ENCODE measurements at regions not wholly inside any gene's neighbourhood (a gene's known extent, or its start where the extent isn't known, plus 50 kb on each side); places are given as distances from the start of the nearest gene placed in this dataset.

GRCh38 chr18:25737710-25738311 lies 352.6 kb downstream of the SS18 start:
- intact Hi-C loops (cut with DNase I, micrococcal nuclease), result no loop called here
- H3K36me3 Mint-ChIP-seq (ENCODE audit: low read depth), result no peaks in the 10 kb centered on the region
- CTCF ChIA-PET, result no interaction called here
- H3K4me3 Mint-ChIP-seq, result no peak overlapping the region
- peaks cover 16% of the 10 kb centered on the region for H3K27me3 Mint-ChIP-seq
- ATAC-seq, result no peak
- H3K27ac Mint-ChIP-seq, result no peak overlapping the region
- POLR2A ChIA-PET, result no interaction called here
- no peak for DNase-seq
- H3K9me3 Mint-ChIP-seq (ENCODE audit: low read depth), result no peaks in the 10 kb centered on the region
- H3K4me1 Mint-ChIP-seq, result no peaks in the 10 kb centered on the region

DNA sequence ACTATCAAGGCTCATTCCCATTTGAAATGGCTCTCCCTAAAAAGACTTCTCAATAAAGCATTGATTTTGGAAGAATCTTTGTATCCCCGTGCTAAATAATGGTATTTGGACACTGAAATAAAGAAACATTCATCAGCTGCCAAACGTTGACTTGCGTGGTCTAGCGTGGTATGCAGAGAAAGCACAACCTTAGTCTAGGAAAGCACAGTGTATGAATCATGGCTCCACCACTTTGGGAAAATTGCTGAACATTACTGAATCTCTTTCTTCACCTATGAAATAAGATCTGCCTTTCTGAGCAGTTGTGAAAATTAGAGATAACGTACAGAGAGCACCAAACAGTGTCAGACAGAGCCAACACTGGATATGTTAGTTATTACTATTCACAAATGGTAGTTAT lies 353.9 kb downstream of the SS18 start:
- Mint-ChIP-seq H3K27me3 (peaks cover 16% of the 10 kb centered on the region), H3K4me3 (no peak overlapping the region), H3K27ac (no peak overlapping the region), H3K36me3 (ENCODE audit: low read depth) (no peaks in the 10 kb centered on the region), H3K4me1 (no peaks in the 10 kb centered on the region), H3K9me3 (ENCODE audit: low read depth) (no peaks in the 10 kb centered on the region)
- ATAC-seq, result no peak
- CTCF ChIA-PET, result no interaction called here
- intact Hi-C loops (cut with DNase I, micrococcal nuclease), result no loop called here
- DNase-seq, result no peak
- POLR2A ChIA-PET, result no interaction called here

GRCh38 chr18:25735459-25735858 lies 355.0 kb downstream of the SS18 start:
- DNase-seq (no peak), ATAC-seq (no peak)
- Mint-ChIP-seq H3K4me1 (no peaks in the 10 kb centered on the region), H3K36me3 (ENCODE audit: low read depth) (no peaks in the 10 kb centered on the region), H3K27ac (no peak overlapping the region), H3K27me3 (peaks cover 16% of the 10 kb centered on the region), H3K9me3 (ENCODE audit: low read depth) (no peaks in the 10 kb centered on the region), H3K4me3 (no peak overlapping the region)
- CTCF ChIA-PET, result no interaction called here
- POLR2A ChIA-PET, result no interaction called here
- intact Hi-C loops (cut with DNase I, micrococcal nuclease), result no loop called here

DNA sequence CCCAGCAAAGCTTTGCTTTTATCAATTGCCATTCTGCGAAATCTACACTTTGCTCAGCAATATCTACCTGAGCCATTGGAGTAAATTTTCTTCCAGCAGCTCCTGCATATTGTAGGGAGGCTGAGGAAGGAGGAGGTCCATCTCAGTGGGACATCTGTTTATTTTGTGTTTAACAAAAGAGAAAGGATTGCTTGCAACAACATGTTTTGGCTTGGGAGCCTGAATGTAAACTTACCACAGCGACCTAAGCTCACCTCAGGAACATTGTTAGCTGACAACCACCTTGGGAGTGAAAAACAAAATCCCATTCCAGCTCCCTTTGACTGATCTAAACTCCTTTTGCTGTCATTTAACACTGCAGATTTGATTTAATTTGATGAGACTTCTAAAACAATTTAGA lies 356.1 kb downstream of the SS18 start:
- H3K4me3 Mint-ChIP-seq, result no peak overlapping the region

GRCh38 chr18:25732862-25733261 lies 357.6 kb downstream of the SS18 start:
- ATAC-seq (no peak), DNase-seq (no peak)
- H3K36me3 Mint-ChIP-seq (ENCODE audit: low read depth), result no peaks in the 10 kb centered on the region
- no peak overlapping the region for H3K27ac Mint-ChIP-seq
- intact Hi-C loops (cut with DNase I, micrococcal nuclease), result no loop called here
- POLR2A ChIA-PET, result no interaction called here
- H3K4me1 Mint-ChIP-seq, result no peaks in the 10 kb centered on the region
- H3K27me3 Mint-ChIP-seq, result peaks cover 7% of the 10 kb centered on the region
- H3K4me3 Mint-ChIP-seq, result no peak overlapping the region
- CTCF ChIA-PET, result no interaction called here
- H3K9me3 Mint-ChIP-seq (ENCODE audit: low read depth), result peaks cover 1% of the 10 kb centered on the region

More for the DNA sequence above, 356.1 kb downstream of the SS18 start:
- Mint-ChIP-seq H3K27ac (no peak overlapping the region), H3K27me3 (peaks cover 12% of the 10 kb centered on the region), H3K4me1 (no peaks in the 10 kb centered on the region), H3K36me3 (ENCODE audit: low read depth) (no peaks in the 10 kb centered on the region), H3K9me3 (ENCODE audit: low read depth) (peaks cover 1% of the 10 kb centered on the region)
- ATAC-seq (no peak), DNase-seq (no peak)
- intact Hi-C loops (cut with DNase I, micrococcal nuclease), result no loop called here
- POLR2A ChIA-PET, result no interaction called here
- CTCF ChIA-PET, result no interaction called here

DNA sequence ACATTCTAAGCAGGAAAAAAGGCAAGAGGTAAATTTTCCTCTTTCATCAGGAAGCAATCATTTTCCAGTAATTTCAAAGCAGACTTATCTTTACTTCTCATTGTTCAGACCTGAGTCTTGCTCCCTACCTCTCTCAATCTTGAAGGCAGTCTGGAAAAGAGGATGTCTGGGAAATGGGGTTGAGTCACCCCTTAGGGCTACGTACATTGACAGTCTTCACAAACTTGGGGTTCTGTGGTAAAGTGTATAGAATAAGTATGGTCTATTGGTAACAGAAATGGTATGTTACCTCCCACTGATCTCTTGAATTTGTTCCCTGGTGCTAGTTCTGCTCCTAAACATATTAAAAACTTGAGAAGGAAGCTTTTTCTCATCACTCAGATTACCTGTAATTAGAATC lies 361.3 kb downstream of the SS18 start:
- Mint-ChIP-seq H3K9me3 (ENCODE audit: low read depth) (peaks cover 1% of the 10 kb centered on the region), H3K4me3 (no peak overlapping the region), H3K27me3 (peaks cover 6% of the 10 kb centered on the region), H3K4me1 (no peaks in the 10 kb centered on the region), H3K27ac (no peak overlapping the region), H3K36me3 (ENCODE audit: low read depth) (no peaks in the 10 kb centered on the region)
- DNase-seq (no peak), ATAC-seq (no peak)
- POLR2A ChIA-PET, result no interaction called here
- CTCF ChIA-PET, result no interaction called here
- intact Hi-C loops (cut with DNase I, micrococcal nuclease), result no loop called here

- no peaks in the 10 kb centered on the region for H3K36me3 Mint-ChIP-seq (ENCODE audit: low read depth)
- peaks cover 3% of the 10 kb centered on the region for H3K9me3 Mint-ChIP-seq (ENCODE audit: low read depth)
- H3K4me1 Mint-ChIP-seq, result no peaks in the 10 kb centered on the region
- H3K27me3 Mint-ChIP-seq, result peaks cover 6% of the 10 kb centered on the region
- intact Hi-C loops (cut with DNase I, micrococcal nuclease), result no loop called here
- H3K27ac Mint-ChIP-seq, result no peak overlapping the region
- CTCF ChIA-PET, result no interaction called here
- no peak for DNase-seq
- POLR2A ChIA-PET, result no interaction called here
- H3K4me3 Mint-ChIP-seq, result no peak overlapping the region
- no peak for ATAC-seq
Measured at GRCh38 chr18:25727281-25727985, 363.0 kb downstream of the SS18 start.

DNA sequence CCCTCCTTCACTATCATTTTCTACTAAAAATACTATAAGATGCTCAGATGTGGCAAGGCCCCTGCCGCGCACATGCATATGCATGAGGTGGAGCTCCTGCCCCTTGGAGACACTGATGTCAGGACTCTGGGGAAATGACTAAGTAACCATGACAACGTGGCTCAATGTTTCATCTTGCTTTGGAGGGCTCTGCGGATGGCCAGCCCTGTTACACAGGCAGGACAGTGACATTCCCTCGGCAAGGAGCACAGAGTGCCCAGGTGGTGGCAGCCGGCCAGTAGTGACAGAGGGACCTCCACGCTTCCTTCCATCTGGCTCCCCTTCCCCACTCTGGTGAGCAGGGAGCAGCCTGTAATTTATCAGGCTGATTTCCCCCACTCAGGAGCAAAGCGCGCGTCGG lies 364.1 kb downstream of the SS18 start:
- Mint-ChIP-seq H3K36me3 (ENCODE audit: low read depth) (no peaks in the 10 kb centered on the region), H3K4me3 (no peak overlapping the region), H3K27ac (no peak overlapping the region), H3K4me1 (no peaks in the 10 kb centered on the region), H3K27me3 (peaks cover 6% of the 10 kb centered on the region), H3K9me3 (ENCODE audit: low read depth) (peaks cover 3% of the 10 kb centered on the region)
- DNase-seq, result no peak
- ChIA-PET POLR2A (no interaction called here), CTCF (no interaction called here)
- intact Hi-C loops (cut with DNase I, micrococcal nuclease), result no loop called here
- no peak for ATAC-seq

DNA sequence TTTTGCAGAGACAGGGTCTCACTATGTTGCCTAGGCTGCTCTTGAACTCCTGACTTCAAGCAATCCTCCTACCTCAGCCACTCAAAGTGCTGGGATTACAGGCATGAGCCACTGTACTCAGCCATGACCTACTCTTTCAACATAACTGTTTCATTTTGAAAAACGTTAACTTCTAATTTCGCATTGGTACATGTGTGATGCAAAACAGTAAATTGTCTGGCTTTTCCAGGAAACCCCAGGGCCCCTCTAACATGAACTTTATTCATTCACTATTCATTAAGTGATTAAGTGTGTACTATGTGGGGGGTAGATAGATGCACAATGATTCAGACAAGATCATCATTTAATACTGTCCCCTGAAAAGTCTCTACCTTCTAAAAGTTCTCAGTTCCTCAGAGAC lies 364.9 kb downstream of the SS18 start:
- ChIA-PET POLR2A (no interaction called here), CTCF (no interaction called here)
- no peaks in the 10 kb centered on the region for H3K4me1 Mint-ChIP-seq
- DNase-seq (no peak), ATAC-seq (no peak)
- H3K36me3 Mint-ChIP-seq (ENCODE audit: low read depth), result no peaks in the 10 kb centered on the region
- H3K9me3 Mint-ChIP-seq (ENCODE audit: low read depth), result peaks cover 3% of the 10 kb centered on the region
- H3K27ac Mint-ChIP-seq, result no peak overlapping the region
- intact Hi-C loops (cut with DNase I, micrococcal nuclease), result no loop called here
- no peak overlapping the region for H3K4me3 Mint-ChIP-seq
- H3K27me3 Mint-ChIP-seq, result peaks cover 6% of the 10 kb centered on the region

- Mint-ChIP-seq H3K4me3 (no peak overlapping the region), H3K9me3 (ENCODE audit: low read depth) (peaks cover 1% of the 10 kb centered on the region), H3K4me1 (no peaks in the 10 kb centered on the region), H3K27ac (no peak overlapping the region), H3K27me3 (peaks cover 6% of the 10 kb centered on the region), H3K36me3 (ENCODE audit: low read depth) (no peaks in the 10 kb centered on the region)
- ChIA-PET POLR2A (no interaction called here), CTCF (no interaction called here)
- ATAC-seq (no peak), DNase-seq (no peak)
- intact Hi-C loops (cut with DNase I, micrococcal nuclease), result no loop called here
Measured at GRCh38 chr18:25724997-25725396, 365.4 kb downstream of the SS18 start.

DNA sequence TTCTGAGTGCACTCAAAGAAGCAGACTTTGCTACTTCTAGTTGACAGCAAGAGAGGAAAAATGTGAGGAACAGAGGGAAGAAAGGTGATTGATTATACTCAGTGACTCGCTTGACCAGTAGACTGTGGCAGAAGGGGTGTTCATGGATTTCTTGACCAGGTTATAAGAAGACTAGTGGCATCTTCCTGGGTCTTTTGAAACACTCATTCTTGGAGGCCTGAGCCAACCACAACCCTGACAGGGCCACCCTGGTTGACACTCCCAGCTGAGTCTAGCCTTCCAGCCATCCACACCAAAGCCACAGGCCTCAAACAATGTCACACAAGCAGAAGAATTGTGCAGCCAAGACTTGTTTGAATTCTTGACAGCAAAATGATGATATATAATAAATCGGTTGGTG lies 366.3 kb downstream of the SS18 start:
- no peak overlapping the region for H3K27ac Mint-ChIP-seq
- H3K36me3 Mint-ChIP-seq (ENCODE audit: low read depth), result no peaks in the 10 kb centered on the region
- ChIA-PET CTCF (interaction anchor here (0.7 kb wide), 1 partner anchor 126 kb away, joined by 3 read pairs; no protein-coding TSS in a partner anchor), POLR2A (no interaction called here)
- ATAC-seq, result no peak
- H3K4me3 Mint-ChIP-seq, result no peak overlapping the region
- peaks cover 1% of the 10 kb centered on the region for H3K9me3 Mint-ChIP-seq (ENCODE audit: low read depth)
- H3K4me1 Mint-ChIP-seq, result no peaks in the 10 kb centered on the region
- H3K27me3 Mint-ChIP-seq, result peaks cover 6% of the 10 kb centered on the region
- no peak for DNase-seq
- intact Hi-C loops (cut with DNase I, micrococcal nuclease), result no loop called here

DNA sequence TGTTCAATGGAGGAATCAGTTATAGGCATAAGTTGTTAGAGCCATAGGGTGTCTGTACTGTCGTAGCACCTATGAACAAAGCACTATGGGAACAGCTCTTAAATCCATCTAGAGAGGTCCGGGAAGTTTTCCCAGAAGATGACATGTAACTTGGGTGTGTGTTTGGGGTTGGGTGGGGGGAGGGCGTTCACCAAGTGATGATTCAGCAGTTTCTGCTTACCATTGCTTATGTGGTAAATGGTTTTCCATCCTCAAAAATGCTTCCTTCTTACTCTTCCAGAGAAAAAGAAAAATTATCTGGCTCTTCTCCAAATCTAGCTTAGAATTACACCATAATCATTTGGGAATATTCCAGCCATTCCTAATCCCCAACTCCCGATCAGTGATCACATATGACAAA lies 361.1 kb upstream of the ZNF521 start:
- H3K27me3 Mint-ChIP-seq, result peaks cover 10% of the 10 kb centered on the region
- no peak overlapping the region for H3K4me3 Mint-ChIP-seq
- ATAC-seq, result no peak
- intact Hi-C loops (cut with DNase I, micrococcal nuclease), result no loop called here
- H3K9me3 Mint-ChIP-seq (ENCODE audit: low read depth), result peaks cover 5% of the 10 kb centered on the region
- ChIA-PET POLR2A (no interaction called here), CTCF (no interaction called here)
- no peak for DNase-seq
- no peaks in the 10 kb centered on the region for H3K4me1 Mint-ChIP-seq
- no peak overlapping the region for H3K27ac Mint-ChIP-seq
- no peaks in the 10 kb centered on the region for H3K36me3 Mint-ChIP-seq (ENCODE audit: low read depth)

DNA sequence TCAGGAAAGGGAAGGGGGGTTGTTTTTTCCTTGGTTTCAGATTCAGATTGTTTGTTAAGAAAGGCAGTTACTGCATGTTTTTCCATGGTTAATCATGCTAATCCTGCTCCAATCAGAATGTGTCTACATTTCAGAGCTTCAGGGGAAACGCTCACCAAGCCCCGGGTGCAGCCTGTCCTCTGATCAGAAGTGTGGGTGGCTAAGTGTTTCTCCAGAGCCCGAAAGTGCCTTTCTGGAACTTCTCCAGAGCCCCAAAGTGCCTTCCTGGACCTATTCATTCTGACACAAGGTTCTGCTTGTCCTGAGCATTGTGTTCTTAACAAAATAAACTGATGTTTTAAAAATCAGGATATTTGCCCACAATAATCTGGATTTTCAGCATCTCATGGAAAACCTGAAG lies 359.0 kb upstream of the ZNF521 start:
- Mint-ChIP-seq H3K4me3 (no peak overlapping the region), H3K9me3 (ENCODE audit: low read depth) (no peaks in the 10 kb centered on the region), H3K4me1 (no peaks in the 10 kb centered on the region), H3K27ac (no peak overlapping the region), H3K27me3 (peaks cover 11% of the 10 kb centered on the region), H3K36me3 (ENCODE audit: low read depth) (no peaks in the 10 kb centered on the region)
- intact Hi-C loops (cut with DNase I, micrococcal nuclease), result no loop called here
- CTCF ChIA-PET, result no interaction called here
- DNase-seq (no peak), ATAC-seq (no peak)
- POLR2A ChIA-PET, result no interaction called here

All from activated CD4-positive, alpha-beta T cell treated with anti-CD3 and anti-CD28 coated beads for 36 hours (primary cell).